Mucosa of descending colon (tissue), 3 donors: ENCODE measurements at regions not wholly inside any gene's neighbourhood (a gene's known extent, or its start where the extent isn't known, plus 50 kb on each side); places are given as distances from the start of the nearest gene placed in this dataset.
A peak's percentile ranks its signal among the peaks of the same experiment; 100 is the strongest.

Source experiments
- ATAC-seq: fragments of 200-7000 bp; cut with Tn5 transposase; one replicate; pipeline ENCODE4 v1.9.1; 2020; ENCODE audit warnings: mild to moderate bottlenecking, moderate library complexity
- DNase-seq, 3 donors: peaks; one replicate each; pipeline ENCODE4 v3.0.0-alpha.2; 2020
- H3K36me3 ChIP-seq: fragments of 200-600 bp; one replicate; pipeline ENCODE4 v1.8.0; 2021; ENCODE audit warnings: low read depth, mild to moderate bottlenecking
- H3K4me1 ChIP-seq: fragments of 200-600 bp; one replicate; pipeline ENCODE4 v1.8.0; 2021; ENCODE audit warnings: low read depth, mild to moderate bottlenecking
- H3K4me3 ChIP-seq: fragments of 200-600 bp; one replicate; pipeline ENCODE4 v1.8.0; 2021; ENCODE audit warnings: mild to moderate bottlenecking
- H3K9me3 ChIP-seq: fragments of 200-600 bp; one replicate; pipeline ENCODE4 v1.8.0; 2021; ENCODE audit warnings: mild to moderate bottlenecking
- CTCF ChIP-seq: fragments of 200-600 bp; IDR thresholded peaks from one replicate; pipeline ENCODE4 v1.8.0; 2022; ENCODE audit warnings: antibody characterized with exemption, mild to moderate bottlenecking
- intact Hi-C, 2 donors: fragments of 100-400 bp; cut with DNase I in 1 of 2; cut with micrococcal nuclease in 1 of 2; formaldehyde crosslinking; loops; one replicate each; pipeline versions ENCODE4 v1.11.0 to v1.11.1; 2022; cut with DNase I, micrococcal nuclease
- donor health status: DM: no; HTN: no; CAD: no; lungs with moderate emphysema.
- donor health status: DM: no; HTN: no; CAD: no.
- donor health status: DM: no; HTN: yes; CAD: no.

- ATAC-seq (peak; percentile 83), DNase-seq (peak in 2 of 3 donors; percentile 59 to 78)
- H3K36me3 ChIP-seq, result no peaks in the 10 kb centered on the region
- TF ChIP-seq CTCF, result peak; percentile 16
- no peaks in the 10 kb centered on the region for H3K9me3 ChIP-seq
- no peak overlapping the region for H3K4me3 ChIP-seq
- intact Hi-C loops, result no loop called here
- peaks cover 9% of the 10 kb centered on the region for H3K4me1 ChIP-seq
Observed at GRCh38 chr3:5304789-5305683, 117.5 kb downstream of the EDEM1 start.

DNA sequence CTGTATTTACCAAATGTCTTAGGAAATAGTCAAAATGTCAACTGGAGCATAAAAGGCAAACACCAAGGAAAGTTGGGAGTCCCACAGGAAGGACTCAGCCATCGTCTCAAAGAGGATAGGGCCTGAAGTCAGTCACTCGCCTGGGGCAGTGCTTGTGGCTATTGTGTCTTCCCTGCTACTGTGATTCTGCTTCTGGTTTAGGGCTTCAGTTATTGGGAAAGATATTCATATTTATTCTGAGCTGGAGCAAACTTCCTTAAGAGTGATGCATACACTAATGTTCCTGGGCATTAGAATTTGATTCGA lies 118.1 kb downstream of the EDEM1 start:
- Histone ChIP-seq H3K4me3 (no peak overlapping the region), H3K9me3 (no peaks in the 10 kb centered on the region), H3K4me1 (peaks cover 9% of the 10 kb centered on the region), H3K36me3 (no peaks in the 10 kb centered on the region)
- TF ChIP-seq CTCF, result no peak
- intact Hi-C loops, result no loop called here
- ATAC-seq (no peak), DNase-seq (no peak)

- DNase-seq, result no peak
- Histone ChIP-seq H3K4me1 (peaks cover 9% of the 10 kb centered on the region), H3K9me3 (no peaks in the 10 kb centered on the region), H3K36me3 (no peaks in the 10 kb centered on the region), H3K4me3 (no peak overlapping the region)
- intact Hi-C loops, result no loop called here
- no peak for TF ChIP-seq CTCF
- ATAC-seq, result no peak
Observed at GRCh38 chr3:5309171-5309570, 121.7 kb downstream of the EDEM1 start.

- Histone ChIP-seq H3K4me3 (no peak overlapping the region), H3K36me3 (no peaks in the 10 kb centered on the region), H3K9me3 (no peaks in the 10 kb centered on the region), H3K4me1 (peaks cover 9% of the 10 kb centered on the region)
- ATAC-seq, result peak; percentile 9
- DNase-seq, result no peak
- TF ChIP-seq CTCF, result no peak
- intact Hi-C loops, result no loop called here
Observed at GRCh38 chr3:5309602-5310001, 122.1 kb downstream of the EDEM1 start.

DNA sequence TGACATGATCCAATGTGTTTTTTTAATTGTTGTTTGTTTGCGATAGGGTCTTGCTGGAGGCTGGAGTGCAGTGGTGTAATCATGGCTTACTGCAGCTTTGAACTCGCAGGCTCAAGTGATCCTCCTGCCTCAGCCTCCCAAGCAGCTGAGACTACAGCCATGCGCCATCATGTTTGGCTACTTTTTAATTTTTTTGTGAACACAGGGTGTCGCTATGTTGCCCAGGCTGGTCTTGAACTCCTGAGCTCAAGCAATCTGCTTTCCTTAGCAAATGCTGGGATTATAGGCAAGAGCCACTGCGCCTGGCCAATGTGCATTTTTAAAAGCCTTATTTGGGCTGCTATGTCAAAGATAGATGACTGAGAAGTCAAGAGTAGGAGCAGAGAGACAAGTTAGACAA lies 123.0 kb downstream of the EDEM1 start:
- TF ChIP-seq CTCF, result no peak
- H3K4me3 ChIP-seq, result no peak overlapping the region
- DNase-seq (no peak), ATAC-seq (no peak)
- intact Hi-C loops, result no loop called here
- H3K4me1 ChIP-seq, result peaks cover 5% of the 10 kb centered on the region
- H3K36me3 ChIP-seq, result no peaks in the 10 kb centered on the region
- no peaks in the 10 kb centered on the region for H3K9me3 ChIP-seq
